ENCODE measurements at regions not wholly inside any gene's neighbourhood (a gene's known extent, or its start where the extent isn't known, plus 50 kb on each side); places are given as distances from the start of the nearest gene placed in this dataset.
"Not testable (repeated sequence)": the region's sequence is repeated elsewhere in the genome, so short reads cannot be mapped to it uniquely, and the experiment has no call there.

- Mint-ChIP-seq H3K36me3 (ENCODE audit: insufficient read depth in 2 of 2) (no peaks in the 10 kb centered on the region), H3K4me1 (ENCODE audit: low read depth) (no peaks in the 10 kb centered on the region), H3K27ac (no peak overlapping the region), H3K27me3 (ENCODE audit: low read depth) (no peaks in the 10 kb centered on the region), H3K9me3 (peaks cover 3% of the 10 kb centered on the region in 2 donors), H3K4me3 (no peak overlapping the region)
- no peak for DNase-seq
- no peak for ATAC-seq (replicated peaks in 1 of 2)
Measured at GRCh38 chr2:82781176-82781915, 1677.7 kb downstream of the SUCLG1 start.

- H3K4me3 Mint-ChIP-seq = no peak overlapping the region
- no peaks in the 10 kb centered on the region for H3K27me3 Mint-ChIP-seq (ENCODE audit: low read depth)
- H3K4me1 Mint-ChIP-seq (ENCODE audit: low read depth) = no peaks in the 10 kb centered on the region
- H3K27ac Mint-ChIP-seq = no peak overlapping the region
- H3K36me3 Mint-ChIP-seq (ENCODE audit: insufficient read depth in 2 of 2) = no peaks in the 10 kb centered on the region
- ATAC-seq (replicated peaks in 1 of 2) (no peak), DNase-seq (no peak)
- H3K9me3 Mint-ChIP-seq = peaks cover 3% of the 10 kb centered on the region in 2 donors
Measured at GRCh38 chr2:82780050-82780449, 1679.0 kb downstream of the SUCLG1 start.

GRCh38 chr2:82752396-82752795, 1706.7 kb downstream of the SUCLG1 start:
- Mint-ChIP-seq H3K4me1 (ENCODE audit: low read depth) (no peaks in the 10 kb centered on the region), H3K9me3 (peaks cover 21 to 23% of the 10 kb centered on the region in 2 donors), H3K27ac (no peak overlapping the region), H3K36me3 (ENCODE audit: insufficient read depth in 2 of 2) (peaks cover 5 to 8% of the 10 kb centered on the region in 2 donors), H3K27me3 (ENCODE audit: low read depth) (no peaks in the 10 kb centered on the region), H3K4me3 (no peak overlapping the region)
- ATAC-seq (replicated peaks in 1 of 2) (no peak), DNase-seq (no peak)

GRCh38 chr2:82748653-82749052, 1710.4 kb downstream of the SUCLG1 start:
- Mint-ChIP-seq H3K4me1 (ENCODE audit: low read depth) (no peaks in the 10 kb centered on the region), H3K27me3 (ENCODE audit: low read depth) (no peaks in the 10 kb centered on the region), H3K4me3 (no peak overlapping the region), H3K27ac (no peak overlapping the region), H3K9me3 (peaks cover 22 to 23% of the 10 kb centered on the region in 2 donors), H3K36me3 (ENCODE audit: insufficient read depth in 2 of 2) (peaks cover 5 to 6% of the 10 kb centered on the region in 2 donors)
- no peak for ATAC-seq (replicated peaks in 1 of 2)
- no peak for DNase-seq

GRCh38 chr2:82740527-82740926, 1718.6 kb downstream of the SUCLG1 start:
- ATAC-seq (replicated peaks in 1 of 2) = no peak
- no peak overlapping the region for H3K27ac Mint-ChIP-seq
- no peaks in the 10 kb centered on the region for H3K4me1 Mint-ChIP-seq (ENCODE audit: low read depth)

GRCh38 chr2:82737965-82738364, 1721.1 kb downstream of the SUCLG1 start:
- ATAC-seq (replicated peaks in 1 of 2) = not testable (repeated sequence)

More at GRCh38 chr2:82740527-82740926, 1718.6 kb downstream of the SUCLG1 start:
- H3K27me3 Mint-ChIP-seq (ENCODE audit: low read depth) = no peaks in the 10 kb centered on the region
- no peak for DNase-seq
- H3K9me3 Mint-ChIP-seq = peaks cover 0 to 1% of the 10 kb centered on the region in 2 donors
- no peak overlapping the region for H3K4me3 Mint-ChIP-seq
- H3K36me3 Mint-ChIP-seq (ENCODE audit: insufficient read depth in 2 of 2) = no peaks in the 10 kb centered on the region

GRCh38 chr2:82735336-82735735, 1723.7 kb downstream of the SUCLG1 start:
- ATAC-seq (replicated peaks in 1 of 2) (no peak), DNase-seq (no peak)
- no peaks in the 10 kb centered on the region for H3K36me3 Mint-ChIP-seq (ENCODE audit: insufficient read depth in 2 of 2)
- H3K4me1 Mint-ChIP-seq (ENCODE audit: low read depth) = no peaks in the 10 kb centered on the region
- peaks cover 2 to 5% of the 10 kb centered on the region in 2 donors for H3K9me3 Mint-ChIP-seq
- H3K27ac Mint-ChIP-seq = no peak overlapping the region
- H3K4me3 Mint-ChIP-seq = no peak overlapping the region
- H3K27me3 Mint-ChIP-seq (ENCODE audit: low read depth) = no peaks in the 10 kb centered on the region

More at GRCh38 chr2:82737965-82738364, 1721.1 kb downstream of the SUCLG1 start:
- not testable (repeated sequence) for H3K9me3 Mint-ChIP-seq; H3K36me3 Mint-ChIP-seq (ENCODE audit: insufficient read depth in 2 of 2); DNase-seq; H3K27me3 Mint-ChIP-seq (ENCODE audit: low read depth); H3K4me3 Mint-ChIP-seq; H3K27ac Mint-ChIP-seq; H3K4me1 Mint-ChIP-seq (ENCODE audit: low read depth)

GRCh38 chr2:82731824-82732223, 1727.3 kb downstream of the SUCLG1 start:
- Mint-ChIP-seq H3K4me1 (ENCODE audit: low read depth) (no peaks in the 10 kb centered on the region), H3K36me3 (ENCODE audit: insufficient read depth in 2 of 2) (no peaks in the 10 kb centered on the region), H3K9me3 (peaks cover 2 to 9% of the 10 kb centered on the region in 2 donors), H3K4me3 (no peak overlapping the region), H3K27me3 (ENCODE audit: low read depth) (no peaks in the 10 kb centered on the region), H3K27ac (no peak overlapping the region)
- ATAC-seq (replicated peaks in 1 of 2) = no peak
- DNase-seq = no peak

- H3K4me1 Mint-ChIP-seq (ENCODE audit: low read depth) = no peaks in the 10 kb centered on the region
- H3K4me3 Mint-ChIP-seq = no peak overlapping the region
- ATAC-seq (replicated peaks in 1 of 2) (no peak), DNase-seq (no peak)
- H3K27me3 Mint-ChIP-seq (ENCODE audit: low read depth) = no peaks in the 10 kb centered on the region
- no peaks in the 10 kb centered on the region for H3K36me3 Mint-ChIP-seq (ENCODE audit: insufficient read depth in 2 of 2)
- H3K9me3 Mint-ChIP-seq = peaks cover 2 to 9% of the 10 kb centered on the region in 2 donors
- no peak overlapping the region for H3K27ac Mint-ChIP-seq
Measured at GRCh38 chr2:82730811-82731210, 1728.3 kb downstream of the SUCLG1 start.

GRCh38 chr2:82728090-82728489, 1731.0 kb downstream of the SUCLG1 start:
- DNase-seq = no peak
- H3K4me3 Mint-ChIP-seq = no peak overlapping the region
- no peaks in the 10 kb centered on the region for H3K36me3 Mint-ChIP-seq (ENCODE audit: insufficient read depth in 2 of 2)
- H3K4me1 Mint-ChIP-seq (ENCODE audit: low read depth) = no peaks in the 10 kb centered on the region
- no peaks in the 10 kb centered on the region for H3K27me3 Mint-ChIP-seq (ENCODE audit: low read depth)
- H3K27ac Mint-ChIP-seq = no peak overlapping the region
- ATAC-seq (replicated peaks in 1 of 2) = no peak
- peaks cover 2 to 5% of the 10 kb centered on the region in 2 donors for H3K9me3 Mint-ChIP-seq

- H3K36me3 Mint-ChIP-seq (ENCODE audit: insufficient read depth in 2 of 2) = no peaks in the 10 kb centered on the region
- ATAC-seq (replicated peaks in 1 of 2) = no peak
- no peaks in the 10 kb centered on the region for H3K27me3 Mint-ChIP-seq (ENCODE audit: low read depth)
- H3K4me3 Mint-ChIP-seq = no peak overlapping the region
- DNase-seq = no peak
- peaks cover 0 to 3% of the 10 kb centered on the region in 2 donors for H3K9me3 Mint-ChIP-seq
- H3K27ac Mint-ChIP-seq = no peak overlapping the region
- H3K4me1 Mint-ChIP-seq (ENCODE audit: low read depth) = no peaks in the 10 kb centered on the region
Measured at GRCh38 chr2:82708681-82709080, 1750.4 kb downstream of the SUCLG1 start.

- no peak overlapping the region for H3K27ac Mint-ChIP-seq
- peaks cover 5 to 12% of the 10 kb centered on the region in 2 donors for H3K9me3 Mint-ChIP-seq
- H3K27me3 Mint-ChIP-seq (ENCODE audit: low read depth) = no peaks in the 10 kb centered on the region
- no peak overlapping the region for H3K4me3 Mint-ChIP-seq
- DNase-seq = no peak
- no peaks in the 10 kb centered on the region for H3K4me1 Mint-ChIP-seq (ENCODE audit: low read depth)
- no peak for ATAC-seq (replicated peaks in 1 of 2)
- H3K36me3 Mint-ChIP-seq (ENCODE audit: insufficient read depth in 2 of 2) = no peaks in the 10 kb centered on the region
Measured at GRCh38 chr2:82697231-82697630, 1761.8 kb downstream of the SUCLG1 start.

GRCh38 chr2:82694431-82694830, 1764.6 kb downstream of the SUCLG1 start:
- Mint-ChIP-seq H3K4me3 (no peak overlapping the region), H3K27ac (no peak overlapping the region), H3K4me1 (ENCODE audit: low read depth) (no peaks in the 10 kb centered on the region), H3K36me3 (ENCODE audit: insufficient read depth in 2 of 2) (no peaks in the 10 kb centered on the region), H3K9me3 (peaks cover 5 to 7% of the 10 kb centered on the region in 2 donors), H3K27me3 (ENCODE audit: low read depth) (no peaks in the 10 kb centered on the region)
- ATAC-seq (replicated peaks in 1 of 2) (no peak), DNase-seq (no peak)
